ENCODE measurements at regions not wholly inside any gene's neighbourhood (a gene's known extent, or its start where the extent isn't known, plus 50 kb on each side); places are given as distances from the start of the nearest gene placed in this dataset.

DNA sequence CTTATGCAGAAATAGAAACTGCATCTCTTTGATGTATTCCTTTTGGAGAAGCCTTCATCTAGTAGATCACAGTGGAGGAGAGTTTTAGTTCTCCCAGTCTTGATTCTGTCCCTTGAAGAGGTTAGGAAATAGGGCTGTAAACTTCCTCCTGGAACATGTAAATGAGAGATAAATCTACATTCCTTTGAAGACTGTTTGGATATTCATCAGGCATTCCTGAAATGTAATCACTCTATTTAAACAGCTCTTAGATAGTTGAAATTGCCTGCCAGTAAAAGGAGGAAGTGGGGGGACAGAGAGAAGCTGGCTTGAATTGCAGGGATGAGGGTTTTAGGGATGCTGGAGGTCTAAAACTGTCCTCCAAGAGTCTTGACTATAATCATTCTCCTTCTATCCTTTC lies 254.3 kb upstream of the LRRC3B start (continued):
- TF ChIP-seq, protein P1, sequence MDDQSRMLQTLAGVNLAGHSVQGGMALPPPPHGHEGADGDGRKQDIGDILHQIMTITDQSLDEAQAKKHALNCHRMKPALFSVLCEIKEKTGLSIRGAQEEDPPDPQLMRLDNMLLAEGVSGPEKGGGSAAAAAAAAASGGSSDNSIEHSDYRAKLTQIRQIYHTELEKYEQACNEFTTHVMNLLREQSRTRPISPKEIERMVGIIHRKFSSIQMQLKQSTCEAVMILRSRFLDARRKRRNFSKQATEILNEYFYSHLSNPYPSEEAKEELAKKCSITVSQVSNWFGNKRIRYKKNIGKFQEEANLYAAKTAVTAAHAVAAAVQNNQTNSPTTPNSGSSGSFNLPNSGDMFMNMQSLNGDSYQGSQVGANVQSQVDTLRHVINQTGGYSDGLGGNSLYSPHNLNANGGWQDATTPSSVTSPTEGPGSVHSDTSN (IDR thresholded peaks at IDR 0.05; ENCODE audit: insufficient replicate concordance, low read depth, low read length) = no peak
- no peak for TF ChIP-seq ESRRA (IDR thresholded peaks at IDR 0.05; ENCODE audit: low read length)
- TF ChIP-seq ASH2L (IDR thresholded peaks at IDR 0.05; ENCODE audit: borderline replicate concordance, low read depth) = no peak

DNA sequence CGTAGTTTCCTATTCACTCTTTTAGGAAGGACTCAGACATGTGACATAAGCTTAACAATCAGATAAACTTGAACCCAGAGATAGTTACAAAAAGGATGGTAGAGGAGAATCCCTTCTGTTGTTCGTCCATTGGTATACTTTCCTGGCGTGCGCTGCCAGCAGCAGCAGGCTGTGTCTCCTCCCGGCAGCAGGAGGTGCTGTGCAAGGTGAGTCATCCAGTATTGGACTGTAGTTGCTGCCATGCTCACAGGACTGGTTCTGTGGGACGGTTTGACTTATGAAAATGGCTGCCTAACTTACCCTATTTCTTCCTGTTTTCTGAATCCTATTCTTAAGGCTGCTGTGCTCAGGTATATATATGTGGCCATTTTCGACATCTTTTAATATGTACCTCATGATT lies 253.4 kb upstream of the LRRC3B start:
- TF ChIP-seq POLR2A (IDR thresholded peaks at IDR 0.05; ENCODE audit: low read depth, low read length) (no peak), PAX8 (IDR thresholded peaks at IDR 0.05) (no peak), POU2F2 (IDR thresholded peaks at IDR 0.05; ENCODE audit: borderline replicate concordance, low read depth, low read length) (no peak), EP300 (IDR thresholded peaks at IDR 0.05; ENCODE audit: borderline replicate concordance in 1 of 2, control insufficient read depth in 1 of 2, low read depth in 2 of 2, low read length in 2 of 2) (no peak), CREM (IDR thresholded peaks at IDR 0.05; ENCODE audit: low read depth) (no peak), NFYB (IDR thresholded peaks at IDR 0.05; ENCODE audit: insufficient read depth, low read depth, low read length) (no peak), EED (IDR thresholded peaks at IDR 0.05; ENCODE audit: low read depth) (no peak), STAT1 (conservative IDR thresholded peaks at IDR 0.05) (no peak), TCF3 (IDR thresholded peaks at IDR 0.05; ENCODE audit: borderline replicate concordance, insufficient read depth, low read depth, low read length) (no peak), DPF2 (IDR thresholded peaks at IDR 0.05) (no peak), BCL11A (IDR thresholded peaks at IDR 0.05; ENCODE audit: low read depth, low read length) (no peak), CREB1 (IDR thresholded peaks at IDR 0.05; ENCODE audit: low read depth) (no peak)
- TF ChIP-seq, protein P2, sequence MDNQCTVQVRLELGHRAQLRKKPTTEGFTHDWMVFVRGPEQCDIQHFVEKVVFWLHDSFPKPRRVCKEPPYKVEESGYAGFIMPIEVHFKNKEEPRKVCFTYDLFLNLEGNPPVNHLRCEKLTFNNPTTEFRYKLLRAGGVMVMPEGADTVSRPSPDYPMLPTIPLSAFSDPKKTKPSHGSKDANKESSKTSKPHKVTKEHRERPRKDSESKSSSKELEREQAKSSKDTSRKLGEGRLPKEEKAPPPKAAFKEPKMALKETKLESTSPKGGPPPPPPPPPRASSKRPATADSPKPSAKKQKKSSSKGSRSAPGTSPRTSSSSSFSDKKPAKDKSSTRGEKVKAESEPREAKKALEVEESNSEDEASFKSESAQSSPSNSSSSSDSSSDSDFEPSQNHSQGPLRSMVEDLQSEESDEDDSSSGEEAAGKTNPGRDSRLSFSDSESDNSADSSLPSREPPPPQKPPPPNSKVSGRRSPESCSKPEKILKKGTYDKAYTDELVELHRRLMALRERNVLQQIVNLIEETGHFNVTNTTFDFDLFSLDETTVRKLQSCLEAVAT (IDR thresholded peaks at IDR 0.05) = no peak
- TF ChIP-seq, protein P3, sequence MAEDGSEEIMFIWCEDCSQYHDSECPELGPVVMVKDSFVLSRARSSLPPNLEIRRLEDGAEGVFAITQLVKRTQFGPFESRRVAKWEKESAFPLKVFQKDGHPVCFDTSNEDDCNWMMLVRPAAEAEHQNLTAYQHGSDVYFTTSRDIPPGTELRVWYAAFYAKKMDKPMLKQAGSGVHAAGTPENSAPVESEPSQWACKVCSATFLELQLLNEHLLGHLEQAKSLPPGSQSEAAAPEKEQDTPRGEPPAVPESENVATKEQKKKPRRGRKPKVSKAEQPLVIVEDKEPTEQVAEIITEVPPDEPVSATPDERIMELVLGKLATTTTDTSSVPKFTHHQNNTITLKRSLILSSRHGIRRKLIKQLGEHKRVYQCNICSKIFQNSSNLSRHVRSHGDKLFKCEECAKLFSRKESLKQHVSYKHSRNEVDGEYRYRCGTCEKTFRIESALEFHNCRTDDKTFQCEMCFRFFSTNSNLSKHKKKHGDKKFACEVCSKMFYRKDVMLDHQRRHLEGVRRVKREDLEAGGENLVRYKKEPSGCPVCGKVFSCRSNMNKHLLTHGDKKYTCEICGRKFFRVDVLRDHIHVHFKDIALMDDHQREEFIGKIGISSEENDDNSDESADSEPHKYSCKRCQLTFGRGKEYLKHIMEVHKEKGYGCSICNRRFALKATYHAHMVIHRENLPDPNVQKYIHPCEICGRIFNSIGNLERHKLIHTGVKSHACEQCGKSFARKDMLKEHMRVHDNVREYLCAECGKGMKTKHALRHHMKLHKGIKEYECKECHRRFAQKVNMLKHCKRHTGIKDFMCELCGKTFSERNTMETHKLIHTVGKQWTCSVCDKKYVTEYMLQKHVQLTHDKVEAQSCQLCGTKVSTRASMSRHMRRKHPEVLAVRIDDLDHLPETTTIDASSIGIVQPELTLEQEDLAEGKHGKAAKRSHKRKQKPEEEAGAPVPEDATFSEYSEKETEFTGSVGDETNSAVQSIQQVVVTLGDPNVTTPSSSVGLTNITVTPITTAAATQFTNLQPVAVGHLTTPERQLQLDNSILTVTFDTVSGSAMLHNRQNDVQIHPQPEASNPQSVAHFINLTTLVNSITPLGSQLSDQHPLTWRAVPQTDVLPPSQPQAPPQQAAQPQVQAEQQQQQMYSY (CRISPR knock-in tag; IDR thresholded peaks at IDR 0.05) = no peak
- H3K27me3 ChIP-seq (replicated peaks in 1 of 2; ENCODE audit: control insufficient read depth in 2 of 2, insufficient read depth in 2 of 2, low read length in 1 of 2) = no peaks in the 10 kb centered on the region
- H3K4me3 ChIP-seq = no peak overlapping the region
- ChIA-PET CTCF (interaction anchor here (0.7 kb wide), 1 partner anchor 344 kb away, joined by 3 read pairs; no protein-coding TSS in a partner anchor), POLR2A (no interaction called here), RAD21 (ENCODE audit: unreplicated experiment) (no interaction called here), SMC1A (ENCODE audit: uncharacterized antibody, unreplicated experiment) (no interaction called here)
- no peak for ATAC-seq
- no peak for FAIRE-seq
- H3K36me3 ChIP-seq (ENCODE audit: control insufficient read depth in 2 of 2, insufficient read depth in 2 of 2, low read length in 1 of 2) = no peaks in the 10 kb centered on the region
- 13% methylated on average over 7 of the region's 7 CpGs for WGBS (ENCODE audit: insufficient coverage, insufficient replicate concordance, low lambda C conversion rate, missing lambda C conversion rate)
- H3K4me1 ChIP-seq (ENCODE audit: control insufficient read depth, insufficient read depth, low read length) = no peaks in the 10 kb centered on the region
- no peaks in the 10 kb centered on the region for H4K20me1 ChIP-seq (ENCODE audit: control insufficient read depth, insufficient read depth)
- no peak overlapping the region for H3K9ac ChIP-seq (ENCODE audit: control insufficient read depth, insufficient read depth, low read length)
- no peak overlapping the region for H3K27ac ChIP-seq (ENCODE audit: control insufficient read depth, insufficient read depth)
- H3K9me3 ChIP-seq (replicated peaks; ENCODE audit: control insufficient read depth, insufficient read depth, low read length) = no peaks in the 10 kb centered on the region
- BruUV-seq (replicated peaks) = no TSS peak
- in situ Hi-C loops (cut with MboI) = no loop called here
- DNase-seq (ENCODE audit: low read depth, low spot score) = no peak
- H3K79me2 ChIP-seq (ENCODE audit: control insufficient read depth, insufficient read depth, low read length) = no peaks in the 10 kb centered on the region
- H2AFZ ChIP-seq (ENCODE audit: control insufficient read depth, low read depth, low read length) = no peak overlapping the region
- H3K4me2 ChIP-seq (ENCODE audit: control insufficient read depth, insufficient read depth) = no peak overlapping the region
- intact Hi-C loops (cut with micrococcal nuclease; ENCODE audit: unreplicated experiment) = no loop called here
